Brain microvascular endothelial cell (primary cell): ENCODE measurements at regions not wholly inside any gene's neighbourhood (a gene's known extent, or its start where the extent isn't known, plus 50 kb on each side); places are given as distances from the start of the nearest gene placed in this dataset.

ENCODE experiments used
- DNase-seq: peaks from one replicate; pipeline ENCODE4 v3.0.0-alpha.2; 2020
- H3K27ac ChIP-seq: fragments of 250-450 bp; sonication (Bioruptor Pico); 2 replicates; pipeline ENCODE4 v1.5.1; 2020; ENCODE audit warnings: mild to moderate bottlenecking, moderate library complexity
- H3K27me3 ChIP-seq: fragments of 250-450 bp; sonication (Bioruptor Pico); replicated peaks from 2 replicates; pipeline ENCODE4 v1.5.1; 2020; ENCODE audit warnings: mild to moderate bottlenecking
- H3K36me3 ChIP-seq: fragments of 250-450 bp; sonication (Bioruptor Pico); replicated peaks from 2 replicates; pipeline ENCODE4 v1.5.1; 2020; ENCODE audit warnings: mild to moderate bottlenecking
- H3K4me3 ChIP-seq: 2 replicates; pipeline ENCODE4 v1.5.1; 2011; ENCODE audit warnings: low read depth, mild to moderate bottlenecking, control low read depth, low read length, moderate library complexity
- in situ Hi-C: cut with HindIII; loops from 2 replicates; pipeline ENCODE4 v1.10.0; 2017; ENCODE audit warnings: low sequenced_read_pairs, low pct_ligation_motif_present
- TF ChIP-seq, protein P1 (sequence below): IDR thresholded peaks from 2 replicates; pipeline ENCODE4 v1.5.1; 2011; ENCODE audit warnings: low read depth, mild to moderate bottlenecking, moderate library complexity, low read length, control low read depth, inconsistent platforms; ENCODE audit errors: missing control alignments

DNA sequence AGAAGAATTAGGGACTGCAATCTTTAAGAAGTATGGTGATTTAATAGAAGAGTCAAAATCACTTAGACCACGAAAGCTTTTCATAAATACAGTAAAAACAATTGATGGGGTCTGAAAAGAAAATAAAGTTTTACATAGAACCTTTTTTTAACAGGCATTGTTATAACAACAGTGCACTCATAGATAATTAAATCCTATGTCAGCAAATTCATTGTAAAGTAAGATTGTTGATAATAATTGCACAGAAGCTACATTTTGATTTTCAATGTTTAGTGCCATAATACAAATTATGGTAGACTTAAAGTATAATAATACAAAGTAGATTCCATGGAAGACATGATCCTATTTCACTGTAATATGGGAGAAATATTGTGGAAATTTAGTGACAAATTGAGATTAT lies 130.7 kb upstream of the FSIP2 start:
- TF ChIP-seq, protein P1, sequence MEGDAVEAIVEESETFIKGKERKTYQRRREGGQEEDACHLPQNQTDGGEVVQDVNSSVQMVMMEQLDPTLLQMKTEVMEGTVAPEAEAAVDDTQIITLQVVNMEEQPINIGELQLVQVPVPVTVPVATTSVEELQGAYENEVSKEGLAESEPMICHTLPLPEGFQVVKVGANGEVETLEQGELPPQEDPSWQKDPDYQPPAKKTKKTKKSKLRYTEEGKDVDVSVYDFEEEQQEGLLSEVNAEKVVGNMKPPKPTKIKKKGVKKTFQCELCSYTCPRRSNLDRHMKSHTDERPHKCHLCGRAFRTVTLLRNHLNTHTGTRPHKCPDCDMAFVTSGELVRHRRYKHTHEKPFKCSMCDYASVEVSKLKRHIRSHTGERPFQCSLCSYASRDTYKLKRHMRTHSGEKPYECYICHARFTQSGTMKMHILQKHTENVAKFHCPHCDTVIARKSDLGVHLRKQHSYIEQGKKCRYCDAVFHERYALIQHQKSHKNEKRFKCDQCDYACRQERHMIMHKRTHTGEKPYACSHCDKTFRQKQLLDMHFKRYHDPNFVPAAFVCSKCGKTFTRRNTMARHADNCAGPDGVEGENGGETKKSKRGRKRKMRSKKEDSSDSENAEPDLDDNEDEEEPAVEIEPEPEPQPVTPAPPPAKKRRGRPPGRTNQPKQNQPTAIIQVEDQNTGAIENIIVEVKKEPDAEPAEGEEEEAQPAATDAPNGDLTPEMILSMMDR: no peak
- in situ Hi-C loops: no loop called here
- H3K4me3 ChIP-seq: no peak overlapping the region
- H3K36me3 ChIP-seq: no peaks in the 10 kb centered on the region
- H3K27me3 ChIP-seq: no peaks in the 10 kb centered on the region
- no peak overlapping the region for H3K27ac ChIP-seq
- DNase-seq: no peak

DNA sequence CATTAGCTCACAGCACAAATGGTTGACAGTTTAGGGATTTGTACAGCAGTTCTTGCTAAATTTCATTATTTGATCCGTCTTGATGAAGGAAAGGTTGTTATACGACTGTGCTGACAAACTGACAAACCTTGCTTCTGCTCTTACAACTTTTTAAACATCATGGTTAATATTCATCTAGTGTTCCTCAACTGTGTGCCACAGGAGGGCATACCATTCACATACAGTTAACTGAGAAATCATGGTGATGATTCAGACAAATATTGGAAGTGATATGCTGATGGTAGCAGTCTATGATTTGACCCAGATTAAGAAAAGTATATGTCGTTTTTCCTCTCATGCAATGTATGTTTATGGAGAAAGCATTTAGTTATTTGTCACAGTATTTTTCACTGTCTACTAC lies 129.8 kb upstream of the FSIP2 start:
- Histone ChIP-seq H3K27me3 (no peaks in the 10 kb centered on the region), H3K36me3 (no peaks in the 10 kb centered on the region), H3K4me3 (no peak overlapping the region), H3K27ac (no peak overlapping the region)
- TF ChIP-seq, protein P1: peak; percentile 29
- in situ Hi-C loops: no loop called here
- DNase-seq: peak; percentile 1

DNA sequence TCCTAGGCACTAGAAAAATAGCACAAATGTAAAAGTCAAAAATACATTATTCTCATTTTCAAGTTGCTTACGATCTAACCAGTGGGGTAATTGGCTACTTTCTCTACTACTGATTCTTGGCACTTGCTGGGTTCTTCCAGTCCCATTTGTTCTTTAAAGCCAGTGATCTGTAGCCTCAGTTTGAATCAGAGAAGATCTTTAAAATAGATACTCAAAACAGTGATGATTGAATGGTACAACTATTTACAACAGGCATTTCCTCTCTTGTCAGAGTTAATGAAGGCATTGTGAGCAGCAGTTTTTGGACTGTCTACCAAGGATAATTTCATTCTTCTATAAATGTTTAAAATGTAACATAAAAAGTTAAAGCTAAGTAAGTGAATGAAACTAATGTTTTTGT lies 128.3 kb upstream of the FSIP2 start:
- no peak for DNase-seq
- H3K36me3 ChIP-seq: no peaks in the 10 kb centered on the region
- TF ChIP-seq, protein P1: no peak
- H3K4me3 ChIP-seq: no peak overlapping the region
- no peaks in the 10 kb centered on the region for H3K27me3 ChIP-seq
- in situ Hi-C loops: no loop called here
- no peak overlapping the region for H3K27ac ChIP-seq

DNA sequence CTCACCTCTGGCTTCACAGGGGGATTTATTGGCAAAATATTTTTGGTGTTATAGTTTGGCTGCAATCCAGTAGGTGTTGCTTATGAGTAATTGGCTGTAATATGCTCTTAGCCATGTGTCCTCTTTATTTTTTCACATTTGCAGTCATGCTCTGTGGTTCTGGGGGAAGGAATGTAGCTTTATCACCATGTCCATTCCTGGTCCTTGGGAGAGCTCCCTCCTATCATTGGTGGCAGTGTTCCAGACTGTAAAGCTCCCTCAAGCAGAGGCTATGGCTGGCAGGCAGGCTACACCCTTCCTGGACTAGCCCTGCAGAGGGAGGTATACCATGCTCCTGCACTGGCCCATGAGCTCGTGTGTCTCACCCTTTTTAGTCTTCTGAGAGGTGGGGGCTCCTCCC lies 120.0 kb upstream of the FSIP2 start:
- Histone ChIP-seq H3K4me3 (no peak overlapping the region), H3K27me3 (no peaks in the 10 kb centered on the region), H3K36me3 (no peaks in the 10 kb centered on the region), H3K27ac (no peak overlapping the region)
- in situ Hi-C loops: no loop called here
- DNase-seq: peak; percentile 12
- TF ChIP-seq, protein P1: peak; percentile 39

DNA sequence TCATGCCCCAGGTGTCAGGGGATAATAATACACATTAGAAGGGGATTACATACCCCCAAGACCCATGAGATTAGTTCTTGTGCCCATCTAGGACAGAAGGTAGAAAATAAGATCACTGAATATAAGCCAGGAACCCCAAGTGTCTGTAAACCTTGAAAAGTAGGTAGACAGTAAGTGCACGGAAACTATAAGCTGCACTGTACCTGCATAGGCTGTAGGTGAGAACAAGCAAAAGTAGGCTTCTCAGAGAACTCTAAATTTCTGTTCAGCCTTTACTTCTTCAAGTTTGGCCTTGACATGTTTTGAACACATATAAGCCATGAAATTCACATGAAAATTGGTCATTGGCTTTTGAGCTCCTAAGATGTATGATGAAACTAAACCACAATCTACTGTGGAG lies 113.0 kb upstream of the FSIP2 start:
- in situ Hi-C loops: no loop called here
- Histone ChIP-seq H3K36me3 (no peaks in the 10 kb centered on the region), H3K27me3 (no peaks in the 10 kb centered on the region), H3K4me3 (no peak overlapping the region), H3K27ac (no peak overlapping the region)
- TF ChIP-seq, protein P1: no peak
- DNase-seq: no peak

DNA sequence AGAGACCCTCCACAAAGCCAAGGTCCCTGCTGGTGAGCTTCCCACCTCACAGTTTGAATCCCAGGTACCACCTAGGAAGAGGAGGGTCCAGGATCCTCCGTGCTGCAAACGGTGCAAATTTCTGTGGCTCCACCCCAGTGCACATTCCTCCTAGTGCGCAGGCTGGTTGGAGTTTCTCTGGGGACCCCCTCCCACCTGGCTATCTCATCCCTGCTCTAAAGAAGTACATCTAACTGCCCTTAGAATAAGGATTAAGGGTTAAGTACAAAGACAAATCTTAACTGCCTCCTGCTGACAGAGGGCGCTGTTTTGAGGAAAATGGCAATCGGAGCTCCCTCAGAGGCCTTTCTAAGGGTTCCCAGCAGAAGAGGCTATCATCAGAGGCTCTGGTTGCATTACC lies 109.6 kb upstream of the FSIP2 start:
- no peaks in the 10 kb centered on the region for H3K27me3 ChIP-seq
- H3K27ac ChIP-seq: no peak overlapping the region
- no peak overlapping the region for H3K4me3 ChIP-seq
- no peaks in the 10 kb centered on the region for H3K36me3 ChIP-seq
- DNase-seq: no peak
- TF ChIP-seq, protein P1: peak; percentile 56
- in situ Hi-C loops: no loop called here
